CD4-positive, alpha-beta T cell treated with Interleukin-4 for 4 hours (primary cell): ENCODE measurements at regions not wholly inside any gene's neighbourhood (a gene's known extent, or its start where the extent isn't known, plus 50 kb on each side); places are given as distances from the start of the nearest gene placed in this dataset.
"Not testable (repeated sequence)": the region's sequence is repeated elsewhere in the genome, so short reads cannot be mapped to it uniquely, and the experiment has no call there.

Experiments used
- DNase-seq: peaks from one replicate; pipeline ENCODE4 v3.0.0-alpha.2; 2020

- DNase-seq: no peak
Measured at GRCh38 chr4:33780952-33781791, 2463.1 kb downstream of the ARAP2 start.

DNA sequence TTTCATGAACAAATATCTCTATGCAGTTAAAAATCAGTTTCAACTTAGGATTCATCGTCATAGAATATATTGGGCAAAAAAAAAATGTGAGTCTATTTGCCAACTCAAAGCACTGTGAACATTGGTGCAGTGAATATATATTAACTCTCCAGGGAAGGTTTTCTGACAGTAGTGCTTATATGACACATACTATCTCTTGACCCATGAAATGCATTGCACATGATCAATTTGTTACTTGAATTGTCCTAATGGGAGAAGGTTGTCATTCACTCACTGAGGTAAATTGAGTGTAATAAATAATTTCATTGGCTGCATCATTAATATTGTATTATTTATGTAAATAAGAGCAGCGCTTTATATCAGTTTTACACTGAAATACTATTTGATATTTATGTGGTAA lies 2458.5 kb downstream of the ARAP2 start:
- DNase-seq: no peak

GRCh38 chr4:33802578-33802977 lies 2441.7 kb downstream of the ARAP2 start:
- DNase-seq: no peak

DNA sequence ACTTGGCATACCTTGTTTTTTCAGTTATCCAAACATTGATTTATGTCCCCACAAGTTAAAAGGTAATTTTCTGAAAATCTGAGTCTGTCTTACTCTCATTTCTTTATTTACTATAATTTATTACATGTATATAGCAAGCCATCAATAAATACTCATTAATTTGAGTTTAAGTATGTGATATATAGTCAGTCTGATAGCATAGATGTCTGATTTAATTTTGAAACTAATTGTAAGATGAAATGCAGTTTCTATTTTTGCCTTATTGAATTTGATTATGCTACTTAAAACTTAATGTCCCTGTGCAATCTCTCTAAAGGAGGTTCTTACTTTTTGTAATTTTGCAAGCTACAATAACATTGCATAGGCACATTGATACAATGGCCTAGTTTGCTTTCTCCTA lies 2418.6 kb downstream of the ARAP2 start:
- no peak for DNase-seq

DNA sequence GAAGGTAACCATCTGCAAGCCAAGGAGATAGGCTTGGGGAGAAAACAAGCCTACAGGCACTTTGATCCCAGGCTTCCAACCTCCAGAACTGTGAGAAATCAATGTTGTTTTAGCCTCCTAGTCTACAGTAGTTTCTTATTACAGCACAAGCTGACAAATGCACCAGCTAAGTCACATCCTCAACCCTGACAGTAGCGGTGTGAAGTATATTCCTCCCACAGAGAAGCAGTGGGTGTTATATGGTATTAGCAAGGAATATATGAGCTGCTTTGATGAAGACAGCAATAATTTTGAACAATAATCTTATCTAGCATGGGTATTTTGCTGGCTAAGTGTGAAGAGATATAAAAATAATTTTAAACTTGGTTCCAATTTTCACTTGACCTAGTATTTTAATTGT lies 2415.0 kb downstream of the ARAP2 start:
- DNase-seq: not testable (repeated sequence)

DNA sequence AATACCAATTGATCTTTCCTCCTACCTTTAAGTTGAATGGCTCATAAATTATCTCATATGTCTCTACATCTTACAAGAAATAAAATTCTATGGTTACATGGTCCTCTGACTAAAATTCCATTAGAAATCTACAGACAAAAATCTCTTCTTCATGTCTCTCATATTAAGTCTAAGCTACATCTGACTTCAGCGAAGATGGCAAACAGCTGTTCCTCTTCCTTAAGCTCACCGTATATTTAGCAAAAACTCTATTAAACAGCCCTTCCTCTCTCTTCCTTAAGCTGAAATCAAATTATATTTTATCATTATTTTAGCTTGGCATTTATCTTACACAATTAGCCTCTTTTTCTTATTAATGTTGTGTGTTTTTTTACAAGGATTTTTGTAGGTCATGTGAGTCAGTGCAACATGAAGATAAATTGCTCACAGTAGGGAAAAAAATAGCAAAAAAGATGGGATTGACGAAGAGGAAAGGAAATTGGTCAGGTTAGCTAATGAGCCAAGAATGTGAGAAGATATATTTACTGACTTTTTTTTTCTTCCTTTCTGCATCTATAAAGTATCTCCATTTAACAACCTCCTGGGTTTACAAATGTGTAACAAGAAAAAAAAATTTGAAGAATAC lies 2412.8 kb downstream of the ARAP2 start:
- no peak for DNase-seq

DNA sequence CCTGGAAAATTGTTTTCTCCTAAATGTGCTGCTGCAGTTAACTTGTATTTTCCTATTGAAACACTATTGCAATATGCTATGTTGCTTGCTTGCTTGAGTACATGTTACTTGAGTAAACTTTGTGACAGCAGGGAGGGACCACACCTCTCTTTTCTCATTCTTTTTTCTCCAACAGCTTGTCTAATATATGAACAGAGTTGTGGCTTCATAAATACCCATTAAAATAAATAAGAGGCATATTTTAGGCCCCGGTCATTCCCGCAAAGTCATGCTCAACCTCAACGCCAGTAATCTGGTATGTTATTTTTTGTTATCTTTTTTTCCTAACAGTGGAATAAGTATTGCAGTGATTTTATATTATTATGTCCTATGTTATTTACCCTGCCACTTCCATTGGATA lies 2408.6 kb downstream of the ARAP2 start:
- not testable (repeated sequence) for DNase-seq

- no peak for DNase-seq
Measured at GRCh38 chr4:33837043-33837838, 2407.1 kb downstream of the ARAP2 start.

DNA sequence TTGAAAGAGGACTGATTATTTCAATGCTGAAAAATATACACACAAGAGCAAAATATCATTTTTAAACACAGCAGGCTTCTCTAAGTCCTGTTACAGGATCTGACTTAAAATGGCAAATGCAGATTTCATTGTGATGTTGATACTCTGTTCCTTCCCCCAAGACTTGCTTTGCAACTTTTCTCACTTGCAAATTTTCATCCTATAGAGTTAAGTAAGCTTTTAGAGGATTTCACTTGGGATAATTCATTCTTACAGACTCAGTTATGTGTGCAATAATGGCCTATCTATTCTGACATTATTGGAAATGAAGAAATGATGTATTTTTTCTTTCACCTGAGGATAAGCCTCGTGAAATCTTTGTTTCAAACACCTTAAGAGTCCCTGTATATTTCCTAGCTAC lies 2403.2 kb downstream of the ARAP2 start:
- DNase-seq: no peak

- no peak for DNase-seq
Measured at GRCh38 chr4:33850371-33850902, 2393.9 kb downstream of the ARAP2 start.

GRCh38 chr4:33853670-33854069 lies 2390.6 kb downstream of the ARAP2 start:
- DNase-seq: not testable (repeated sequence)

DNA sequence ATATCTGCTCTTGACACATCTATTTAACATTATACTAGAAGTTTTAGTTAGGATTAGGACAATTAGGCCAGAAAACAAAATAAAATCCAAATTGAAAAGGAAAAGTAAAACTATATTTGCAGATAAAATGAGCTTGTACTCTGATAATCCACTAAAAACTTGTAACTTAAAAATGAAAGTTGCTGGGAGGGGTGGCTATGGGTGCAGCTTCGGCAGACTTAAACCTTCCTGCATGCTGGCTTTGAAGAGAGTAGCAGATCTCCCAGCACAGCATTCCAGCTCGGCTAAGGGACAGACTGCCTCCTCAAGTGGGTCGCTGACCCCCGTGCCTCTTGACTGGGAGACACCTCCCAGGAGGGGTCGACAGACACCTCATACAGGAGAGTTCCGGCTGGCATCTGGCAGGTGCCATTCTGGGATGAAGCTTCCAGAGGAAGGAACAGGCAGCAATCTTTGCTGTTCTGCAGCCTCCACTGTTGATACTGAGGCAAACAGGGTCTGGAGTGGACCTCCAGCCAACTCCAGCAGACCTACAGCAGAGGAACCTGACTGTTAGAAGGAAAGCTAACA lies 2379.9 kb downstream of the ARAP2 start:
- no peak for DNase-seq

- no peak for DNase-seq
Measured at GRCh38 chr4:33873791-33874190, 2370.5 kb downstream of the ARAP2 start.

- no peak for DNase-seq
Measured at GRCh38 chr4:33878710-33879109, 2365.6 kb downstream of the ARAP2 start.

GRCh38 chr4:33881176-33881575 lies 2363.1 kb downstream of the ARAP2 start:
- no peak for DNase-seq

DNA sequence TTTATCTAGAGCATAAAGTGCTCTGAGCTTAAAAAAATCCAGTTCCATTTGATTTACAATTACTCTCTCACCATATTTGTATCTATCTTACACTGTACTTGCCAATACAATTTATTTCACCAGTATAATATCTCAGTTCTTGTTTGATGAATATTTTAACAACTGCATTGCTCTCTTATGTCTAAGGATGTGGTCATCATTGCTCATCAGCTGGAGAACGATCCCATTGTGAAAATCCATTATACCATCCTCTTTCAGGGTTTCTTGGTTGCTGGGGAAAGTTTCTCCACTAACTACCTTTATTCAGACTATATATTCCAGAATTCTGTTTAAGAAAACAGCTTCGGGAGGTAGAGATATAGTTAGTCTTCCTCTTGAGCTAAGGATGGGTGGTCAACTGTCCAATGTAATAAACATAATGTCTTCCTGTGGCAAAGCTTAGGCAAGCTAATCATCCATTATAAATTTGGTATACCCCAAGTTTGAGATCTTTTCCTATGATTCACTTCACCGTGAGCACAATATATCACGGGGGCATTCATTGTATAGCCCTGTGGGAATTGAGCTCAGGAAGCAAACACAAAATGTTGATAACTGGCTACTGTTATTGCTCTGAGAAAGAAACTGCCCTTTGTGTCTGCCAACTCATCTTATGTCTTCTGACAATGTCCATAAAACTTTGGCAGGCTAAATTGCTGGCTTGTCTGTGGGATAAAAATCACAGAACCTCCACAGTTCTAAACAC lies 2361.9 kb downstream of the ARAP2 start:
- no peak for DNase-seq

DNA sequence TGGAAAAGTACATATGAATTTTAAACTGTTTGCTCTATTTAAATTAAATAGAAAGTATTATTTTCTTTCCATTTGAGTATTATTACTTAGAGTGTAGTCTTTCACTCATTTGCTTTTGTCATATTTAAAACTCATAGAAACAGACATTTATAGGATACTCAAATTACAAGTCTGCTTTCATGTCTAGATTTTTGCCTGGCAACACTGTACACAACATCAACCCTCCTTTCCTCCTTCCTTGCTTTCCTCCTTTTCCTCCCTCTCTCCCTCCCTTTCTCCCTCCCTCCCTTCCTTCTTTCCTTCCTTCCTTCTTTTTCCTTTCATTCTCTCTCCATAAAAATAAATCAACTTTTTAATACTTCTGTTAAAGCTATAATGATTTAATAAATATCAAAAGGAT lies 2361.2 kb downstream of the ARAP2 start:
- no peak for DNase-seq

DNA sequence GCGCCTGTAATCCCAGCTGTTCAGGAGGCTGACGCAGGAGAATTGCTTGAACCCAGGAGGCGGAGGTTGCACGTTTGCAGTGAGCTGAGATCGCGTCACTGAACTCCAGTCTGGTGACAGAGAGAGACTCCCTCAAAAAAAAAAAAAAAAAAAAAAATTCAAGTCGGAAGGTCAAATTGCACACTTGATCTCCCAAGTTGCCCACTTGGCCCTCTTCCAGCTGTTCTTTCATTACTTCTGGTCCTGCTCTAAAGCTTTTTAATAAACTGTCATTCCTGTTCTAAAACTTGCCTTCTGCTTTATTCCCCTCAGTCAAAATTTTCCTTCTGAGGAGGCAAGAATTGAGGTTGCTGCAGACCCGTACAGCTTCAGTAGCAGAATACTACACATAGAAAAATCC lies 2358.0 kb downstream of the ARAP2 start:
- no peak for DNase-seq

DNA sequence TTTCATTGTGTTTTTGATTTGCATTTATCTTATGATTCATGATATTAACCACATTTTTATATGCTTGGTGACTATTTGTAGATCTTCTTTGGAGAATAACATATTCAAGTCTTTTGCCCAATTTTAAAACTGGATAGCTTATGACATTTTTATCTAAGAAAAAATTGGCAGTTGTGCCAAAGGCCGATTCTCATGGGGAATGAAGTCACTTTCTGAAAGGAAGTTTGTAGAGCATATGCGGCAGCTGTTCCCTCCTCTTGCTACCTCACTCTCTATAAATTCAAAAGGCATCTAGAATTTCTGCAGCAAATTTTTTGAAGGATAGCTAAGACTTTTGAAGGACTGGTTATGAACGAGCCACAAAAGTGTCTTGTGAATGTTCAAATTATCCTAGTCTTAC lies 2353.5 kb downstream of the ARAP2 start:
- DNase-seq: no peak

- DNase-seq: no peak
Measured at GRCh38 chr4:33911959-33912358, 2332.4 kb downstream of the ARAP2 start.

GRCh38 chr4:33914386-33914785 lies 2329.9 kb downstream of the ARAP2 start:
- DNase-seq: no peak

GRCh38 chr4:33923469-33923868 lies 2320.8 kb downstream of the ARAP2 start:
- no peak for DNase-seq
